ENCODE measurements at regions not wholly inside any gene's neighbourhood (a gene's known extent, or its start where the extent isn't known, plus 50 kb on each side); places are given as distances from the start of the nearest gene placed in this dataset.

GRCh38 chr1:208410409-208410808 lies 166.2 kb upstream of the PLXNA2 start:
- DNase-seq (ENCODE audit: low read depth in 4 of 4, low spot score in 2 of 4) = no peak

DNA sequence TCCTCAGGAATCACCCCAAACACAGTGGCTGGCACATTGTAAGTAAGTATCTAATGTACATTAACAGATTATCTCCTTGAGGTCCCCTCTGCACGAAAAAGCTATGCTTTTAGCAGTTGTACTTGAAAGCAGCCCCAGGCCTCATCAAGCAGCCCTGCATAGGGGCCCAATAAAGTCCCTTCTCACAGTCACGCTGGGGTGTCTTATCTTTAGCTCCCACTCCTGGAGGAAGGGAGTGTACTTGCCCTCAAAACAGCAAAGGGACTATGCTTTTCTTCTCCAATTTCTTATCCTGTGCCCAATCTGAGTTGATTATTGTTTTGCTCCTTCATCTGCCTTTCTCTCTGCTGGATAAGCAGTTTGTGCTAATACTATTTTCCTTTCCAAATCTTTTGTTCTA lies 168.8 kb upstream of the PLXNA2 start:
- no peak for DNase-seq (ENCODE audit: low read depth in 4 of 4, low spot score in 2 of 4)

DNA sequence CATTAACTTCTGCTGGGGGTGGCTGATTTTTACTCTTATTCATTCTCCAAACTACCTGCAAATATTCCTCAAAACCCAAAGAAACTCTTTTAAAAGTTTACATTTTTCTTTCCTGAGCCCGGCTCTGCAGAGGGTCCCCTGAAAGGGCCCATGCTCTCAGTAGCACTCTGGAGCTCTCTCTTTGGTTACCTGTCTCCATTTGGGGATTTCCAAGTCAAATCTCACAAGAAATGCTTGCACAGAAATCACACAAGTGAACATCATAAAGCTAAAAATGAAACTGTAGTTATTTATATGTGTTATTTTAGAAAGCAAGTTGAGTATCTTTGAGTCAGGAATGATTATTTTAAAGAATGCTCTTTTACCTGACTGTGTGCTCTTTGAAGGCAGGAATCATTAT lies 174.5 kb upstream of the PLXNA2 start:
- DNase-seq (ENCODE audit: low read depth in 4 of 4, low spot score in 2 of 4) = no peak

GRCh38 chr1:208419746-208420420 lies 175.7 kb upstream of the PLXNA2 start:
- no peak for DNase-seq (ENCODE audit: low read depth in 4 of 4, low spot score in 2 of 4)

- no peak for DNase-seq (ENCODE audit: low read depth in 4 of 4, low spot score in 2 of 4)
Observed at GRCh38 chr1:208420696-208421095, 176.5 kb upstream of the PLXNA2 start.

- DNase-seq (ENCODE audit: low read depth in 4 of 4, low spot score in 2 of 4) = no peak
Observed at GRCh38 chr1:208421486-208421885, 177.3 kb upstream of the PLXNA2 start.

- no peak for DNase-seq (ENCODE audit: low read depth in 4 of 4, low spot score in 2 of 4)
Observed at GRCh38 chr1:208423526-208423925, 179.3 kb upstream of the PLXNA2 start.

- DNase-seq (ENCODE audit: low read depth in 4 of 4, low spot score in 2 of 4) = no peak
Observed at GRCh38 chr1:208425096-208425495, 180.9 kb upstream of the PLXNA2 start.

- DNase-seq (ENCODE audit: low read depth in 4 of 4, low spot score in 2 of 4) = no peak
Observed at GRCh38 chr1:208430220-208430619, 186.0 kb upstream of the PLXNA2 start.

DNA sequence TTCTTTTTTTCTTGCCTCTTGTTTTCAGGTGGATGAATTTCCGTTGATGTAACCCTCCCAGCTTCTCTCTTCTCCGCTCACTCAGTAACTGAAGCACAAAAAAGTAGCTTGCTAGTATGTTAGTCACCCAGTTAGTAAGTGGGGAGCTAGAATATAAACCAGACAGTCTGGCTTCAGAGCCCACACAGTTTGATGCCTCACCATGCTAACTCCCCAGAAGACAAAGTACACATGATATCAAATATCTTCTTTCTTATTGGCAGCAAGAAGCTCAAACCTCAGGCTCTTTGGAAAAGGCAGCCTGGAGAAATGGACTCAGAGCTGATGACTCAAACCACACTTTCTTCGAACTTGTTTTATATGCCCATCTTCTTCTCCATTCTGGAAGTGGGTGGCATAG lies 187.5 kb upstream of the PLXNA2 start:
- DNase-seq (ENCODE audit: low read depth in 4 of 4, low spot score in 2 of 4) = no peak

GRCh38 chr1:208432346-208432745 lies 188.2 kb upstream of the PLXNA2 start:
- DNase-seq (ENCODE audit: low read depth in 4 of 4, low spot score in 2 of 4) = no peak

DNA sequence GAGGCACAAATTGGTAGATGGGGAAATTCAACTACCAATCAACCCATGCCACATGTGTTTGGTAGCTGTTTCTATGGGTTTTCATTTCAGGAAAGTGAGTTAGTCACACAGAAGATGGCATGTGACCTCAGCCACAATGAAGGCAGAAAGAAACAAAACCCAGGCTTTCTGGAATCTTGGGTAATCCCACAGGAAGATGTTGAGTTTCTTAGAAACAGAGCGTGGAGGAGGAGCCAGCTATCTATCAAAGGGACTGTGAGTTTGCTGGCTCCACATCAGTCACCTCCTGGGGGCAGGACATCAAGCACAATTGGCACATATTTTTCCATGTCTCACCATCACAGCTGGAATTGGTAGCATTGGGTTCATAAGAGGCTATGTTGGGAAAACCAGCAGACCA lies 188.9 kb upstream of the PLXNA2 start:
- no peak for DNase-seq (ENCODE audit: low read depth in 4 of 4, low spot score in 2 of 4)

- no peak for DNase-seq (ENCODE audit: low read depth in 4 of 4, low spot score in 2 of 4)
Observed at GRCh38 chr1:208433971-208434370, 189.8 kb upstream of the PLXNA2 start.

DNA sequence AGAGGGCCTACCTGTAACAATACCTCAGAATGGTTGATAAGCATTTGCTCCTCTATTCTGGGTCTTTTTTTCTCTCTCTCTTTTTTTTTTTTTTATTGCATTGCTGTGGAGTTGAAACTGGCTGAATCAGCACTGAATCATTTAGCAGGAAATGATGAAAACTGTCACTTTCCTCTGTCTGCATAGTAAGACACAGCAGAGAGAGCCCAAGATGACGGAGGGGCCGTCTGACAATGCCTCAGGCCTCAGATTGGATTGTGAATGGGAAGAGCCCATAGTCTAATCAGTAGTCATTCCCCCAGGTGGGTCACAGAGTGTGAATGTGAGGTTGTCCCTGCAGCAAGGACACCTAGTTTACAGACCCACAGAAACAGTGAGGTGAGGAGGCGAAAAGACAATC lies 193.2 kb upstream of the PLXNA2 start:
- DNase-seq (ENCODE audit: low read depth in 4 of 4, low spot score in 2 of 4) = no peak

DNA sequence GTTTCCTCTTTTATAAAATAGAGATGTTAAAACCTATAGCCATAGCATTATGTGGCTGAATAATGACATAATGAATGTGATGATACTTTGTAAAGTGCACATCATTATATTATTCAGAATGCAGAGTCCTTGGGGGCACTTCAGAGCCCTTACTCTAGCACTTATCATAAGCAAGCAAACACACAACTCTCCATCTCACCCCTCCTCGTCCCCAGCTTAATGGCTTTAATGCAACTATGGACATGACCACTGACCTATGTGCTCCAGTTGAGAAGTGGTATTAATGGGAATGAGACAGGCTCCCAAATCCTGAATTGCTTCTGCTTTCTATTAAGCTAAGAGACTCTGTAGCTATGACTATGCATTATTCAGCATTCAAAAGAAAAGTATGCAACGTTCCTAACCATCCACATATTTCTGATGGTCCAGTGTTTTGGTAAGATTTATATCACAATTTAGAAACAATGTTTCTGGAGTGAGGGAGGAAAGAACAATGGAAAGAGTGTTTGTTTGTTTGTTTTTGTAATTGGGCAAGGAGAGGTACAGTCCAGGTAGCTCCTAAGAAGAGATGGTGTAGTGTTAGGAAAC lies 194.0 kb upstream of the PLXNA2 start:
- DNase-seq (ENCODE audit: low read depth in 4 of 4, low spot score in 2 of 4) = no peak

- DNase-seq (ENCODE audit: low read depth in 4 of 4, low spot score in 2 of 4) = no peak
Observed at GRCh38 chr1:208445758-208446203, 201.6 kb upstream of the PLXNA2 start.

GRCh38 chr1:208446271-208446691 lies 202.1 kb upstream of the PLXNA2 start:
- DNase-seq (ENCODE audit: low read depth in 4 of 4, low spot score in 2 of 4) = peak in 3 of 4 donors; percentile 16 to 27 (median 23)

GRCh38 chr1:208448425-208448824 lies 204.2 kb upstream of the PLXNA2 start:
- no peak for DNase-seq (ENCODE audit: low read depth in 4 of 4, low spot score in 2 of 4)

DNA sequence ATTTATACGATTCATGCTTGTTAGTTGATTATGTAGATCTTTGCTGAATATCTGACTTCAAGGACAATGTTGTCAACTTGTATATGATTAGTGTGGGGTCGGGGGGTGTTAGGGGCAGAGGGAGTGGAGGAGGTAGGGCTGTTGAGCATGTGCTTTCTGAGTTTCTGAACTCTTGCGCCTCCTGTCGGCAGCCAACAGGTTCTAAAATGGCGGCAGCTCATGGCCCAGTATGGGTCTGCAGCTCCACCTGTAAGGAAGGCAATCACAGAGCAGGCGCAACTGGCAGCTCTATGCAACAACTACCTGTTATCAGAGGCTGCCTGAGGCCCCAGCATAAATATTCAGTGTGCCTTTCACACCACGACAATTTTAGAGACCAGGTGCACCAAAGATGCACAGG lies 205.8 kb upstream of the PLXNA2 start:
- DNase-seq (ENCODE audit: low read depth in 4 of 4, low spot score in 2 of 4) = no peak

- DNase-seq (ENCODE audit: low read depth in 4 of 4, low spot score in 2 of 4) = no peak
Observed at GRCh38 chr1:208450958-208451357, 206.8 kb upstream of the PLXNA2 start.

DNA sequence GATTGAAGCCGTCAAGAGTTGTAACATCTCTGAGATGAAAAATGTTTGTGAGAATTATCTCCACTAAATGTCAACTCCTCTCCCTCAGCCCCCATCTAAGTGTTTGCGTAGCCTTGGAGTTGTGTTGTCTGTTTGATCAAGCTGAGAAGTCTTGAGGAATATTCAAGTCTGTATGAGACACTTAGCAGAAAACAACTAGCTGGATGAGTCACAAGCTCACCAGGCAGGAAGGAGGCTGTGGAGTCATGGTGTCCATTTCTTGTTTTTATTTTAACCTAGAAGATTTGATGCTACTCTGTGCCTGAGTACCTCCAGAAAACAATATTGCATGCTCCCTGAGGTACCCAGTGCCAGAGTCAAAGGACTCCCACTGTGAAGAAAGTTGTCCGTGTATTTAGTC lies 211.6 kb upstream of the PLXNA2 start:
- DNase-seq (ENCODE audit: low read depth in 4 of 4, low spot score in 2 of 4) = no peak

- DNase-seq (ENCODE audit: low read depth in 4 of 4, low spot score in 2 of 4) = no peak
Observed at GRCh38 chr1:208456487-208456886, 212.3 kb upstream of the PLXNA2 start.

DNA sequence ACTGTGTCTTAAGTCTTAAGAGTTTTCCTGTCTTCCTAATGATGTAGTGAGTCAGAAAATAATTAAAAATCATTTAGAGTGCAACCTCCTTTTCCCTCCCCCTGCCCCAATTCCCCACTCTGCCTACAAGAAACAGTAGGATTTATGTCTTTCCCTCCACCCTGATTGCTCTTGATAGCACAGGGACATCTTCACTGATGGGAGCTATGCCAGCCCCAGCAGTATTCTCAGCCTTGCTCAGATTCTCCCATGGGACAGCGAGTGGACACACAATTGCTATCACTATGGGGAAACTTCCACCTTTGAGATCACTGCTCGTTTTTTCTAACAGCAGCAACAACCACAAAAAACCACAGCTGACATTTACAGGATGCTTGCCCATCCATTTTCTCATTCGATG lies 216.6 kb upstream of the PLXNA2 start:
- DNase-seq (ENCODE audit: low read depth in 4 of 4, low spot score in 2 of 4) = no peak

Data from left renal cortex interstitium (tissue), 4 donors.